Esophagus squamous epithelium (tissue), 4 donors: ENCODE measurements at regions not wholly inside any gene's neighbourhood (a gene's known extent, or its start where the extent isn't known, plus 50 kb on each side); places are given as distances from the start of the nearest gene placed in this dataset.

ENCODE experiments used
- POLR2A ChIP-seq, 4 donors: fragments of 450-650 bp; IDR thresholded peaks; one replicate each; pipeline ENCODE4 v1.6.1; 2017; ENCODE audit warnings: antibody characterized with exemption in 4 of 4, mild to moderate bottlenecking in 4 of 4, moderate library complexity in 3 of 4
- TF ChIP-seq, protein P1 (sequence below), 6 experiments: fragments of 450-650 bp in 4 of 6; fragments of 200-600 bp in 2 of 6; sonication (generic) in 2 of 6; IDR thresholded peaks; one replicate each; pipeline ENCODE4 v1.5.1; 2016 to 2019; ENCODE audit warnings: antibody characterized with exemption in 6 of 6, mild to moderate bottlenecking in 4 of 6, moderate library complexity in 4 of 6

DNA sequence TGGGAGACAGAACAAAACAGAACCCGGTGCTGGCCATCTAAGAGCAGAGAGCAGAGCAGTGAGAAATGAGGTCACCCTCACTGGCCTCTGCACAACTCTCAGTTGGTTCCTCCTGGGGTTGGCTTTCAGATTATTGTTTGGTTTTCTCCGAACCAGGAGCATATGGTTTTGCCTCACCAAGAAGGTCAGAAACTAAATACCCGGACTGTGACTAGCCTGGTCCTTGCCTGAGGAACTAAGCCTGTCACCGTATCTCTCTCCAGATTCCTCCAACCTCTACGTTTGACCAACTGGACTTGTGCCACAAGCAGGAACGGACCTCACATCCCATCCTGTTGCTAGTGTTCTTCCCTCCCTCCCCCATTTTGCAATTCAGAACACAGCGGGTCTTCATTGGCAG is 450.4 kb upstream of the JARID2 start:
- no peak for TF ChIP-seq POLR2A (IDR thresholded peaks at IDR 0.05)
- TF ChIP-seq, protein P1, sequence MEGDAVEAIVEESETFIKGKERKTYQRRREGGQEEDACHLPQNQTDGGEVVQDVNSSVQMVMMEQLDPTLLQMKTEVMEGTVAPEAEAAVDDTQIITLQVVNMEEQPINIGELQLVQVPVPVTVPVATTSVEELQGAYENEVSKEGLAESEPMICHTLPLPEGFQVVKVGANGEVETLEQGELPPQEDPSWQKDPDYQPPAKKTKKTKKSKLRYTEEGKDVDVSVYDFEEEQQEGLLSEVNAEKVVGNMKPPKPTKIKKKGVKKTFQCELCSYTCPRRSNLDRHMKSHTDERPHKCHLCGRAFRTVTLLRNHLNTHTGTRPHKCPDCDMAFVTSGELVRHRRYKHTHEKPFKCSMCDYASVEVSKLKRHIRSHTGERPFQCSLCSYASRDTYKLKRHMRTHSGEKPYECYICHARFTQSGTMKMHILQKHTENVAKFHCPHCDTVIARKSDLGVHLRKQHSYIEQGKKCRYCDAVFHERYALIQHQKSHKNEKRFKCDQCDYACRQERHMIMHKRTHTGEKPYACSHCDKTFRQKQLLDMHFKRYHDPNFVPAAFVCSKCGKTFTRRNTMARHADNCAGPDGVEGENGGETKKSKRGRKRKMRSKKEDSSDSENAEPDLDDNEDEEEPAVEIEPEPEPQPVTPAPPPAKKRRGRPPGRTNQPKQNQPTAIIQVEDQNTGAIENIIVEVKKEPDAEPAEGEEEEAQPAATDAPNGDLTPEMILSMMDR (IDR thresholded peaks at IDR 0.05) = no peak
